ENCODE measurements at regions not wholly inside any gene's neighbourhood (a gene's known extent, or its start where the extent isn't known, plus 50 kb on each side); places are given as distances from the start of the nearest gene placed in this dataset.

- 80 to 81% methylated on average over 5 of the region's 5 CpGs for WGBS, 2 donors
These were observed 129.5 kb upstream of the LNX1 start for GRCh38 chr4:53720776-53721175.

GRCh38 chr4:53717064-53717549, 125.8 kb upstream of the LNX1 start:
- intact Hi-C loops (cut with DNase I): loop anchor here in 2 of 10 donors (10.0 kb wide), 1 partner anchor 188 kb away; no protein-coding TSS in a partner anchor
- 56 to 69% methylated on average over 4 of the region's 4 CpGs for WGBS, 2 donors
- H3K4me1 ChIP-seq: peaks cover 0 to 13% (median 0%) of the 10 kb centered on the region in 9 donors
- DNase-seq (no peak), ATAC-seq (peak in 2 of 8 donors; percentile 19 to 50)
- H3K27me3 ChIP-seq: peaks cover 0 to 9% (median 0%) of the 10 kb centered on the region in 7 donors
- TF ChIP-seq CTCF (IDR thresholded peaks at IDR 0.05): no peak
- H3K9me3 ChIP-seq: no peaks in the 10 kb centered on the region
- no peaks in the 10 kb centered on the region for H3K36me3 ChIP-seq
- no peak overlapping the region for H3K27ac ChIP-seq
- H3K4me3 ChIP-seq: no peak overlapping the region

More at GRCh38 chr4:53720776-53721175, 129.5 kb upstream of the LNX1 start:
- no peak for TF ChIP-seq CTCF (IDR thresholded peaks at IDR 0.05)
- Histone ChIP-seq H3K36me3 (no peaks in the 10 kb centered on the region), H3K27ac (no peak overlapping the region), H3K27me3 (peaks cover 0 to 9% (median 0%) of the 10 kb centered on the region in 7 donors), H3K4me3 (no peak overlapping the region), H3K4me1 (peaks cover 0 to 13% (median 0%) of the 10 kb centered on the region in 9 donors), H3K9me3 (no peaks in the 10 kb centered on the region)
- intact Hi-C loops (cut with DNase I): no loop called here
- ATAC-seq: no peak
- DNase-seq: no peak

GRCh38 chr4:53716471-53717063, 125.3 kb upstream of the LNX1 start:
- intact Hi-C loops (cut with DNase I): loop anchor here in 2 of 10 donors (10.0 kb wide), 1 partner anchor 188 kb away; no protein-coding TSS in a partner anchor
- ATAC-seq: peak in 2 of 8 donors; percentile 24 to 35
- Histone ChIP-seq H3K27me3 (peaks cover 0 to 6% (median 0%) of the 10 kb centered on the region in 7 donors), H3K36me3 (no peaks in the 10 kb centered on the region), H3K4me3 (no peak overlapping the region), H3K27ac (no peak overlapping the region), H3K4me1 (peaks cover 0 to 13% (median 0%) of the 10 kb centered on the region in 9 donors), H3K9me3 (no peaks in the 10 kb centered on the region)
- WGBS, 2 donors: 79 to 81% methylated on average over 6 of the region's 6 CpGs
- no peak for TF ChIP-seq CTCF (IDR thresholded peaks at IDR 0.05)
- no peak for DNase-seq

- no peak for TF ChIP-seq CTCF (IDR thresholded peaks at IDR 0.05)
- Histone ChIP-seq H3K36me3 (no peaks in the 10 kb centered on the region), H3K27ac (no peak overlapping the region), H3K4me1 (peaks cover 0 to 13% (median 0%) of the 10 kb centered on the region in 9 donors), H3K9me3 (no peaks in the 10 kb centered on the region), H3K4me3 (no peak overlapping the region), H3K27me3 (peaks cover 0 to 4% (median 0%) of the 10 kb centered on the region in 7 donors)
- peak in 1 of 8 donors; percentile 11 for ATAC-seq
- no peak for DNase-seq
- intact Hi-C loops (cut with DNase I): loop anchor here in 2 of 10 donors (10.0 kb wide), 1 partner anchor 189 kb away; no protein-coding TSS in a partner anchor
These were observed 124.7 kb upstream of the LNX1 start for GRCh38 chr4:53716011-53716410.
